ENCODE measurements at regions not wholly inside any gene's neighbourhood (a gene's known extent, or its start where the extent isn't known, plus 50 kb on each side); places are given as distances from the start of the nearest gene placed in this dataset.

- H3K4me3 ChIP-seq (ENCODE audit: low read length), result no peak overlapping the region
- no peak for DNase-seq (ENCODE audit: low read depth)
- TF ChIP-seq, protein P1, sequence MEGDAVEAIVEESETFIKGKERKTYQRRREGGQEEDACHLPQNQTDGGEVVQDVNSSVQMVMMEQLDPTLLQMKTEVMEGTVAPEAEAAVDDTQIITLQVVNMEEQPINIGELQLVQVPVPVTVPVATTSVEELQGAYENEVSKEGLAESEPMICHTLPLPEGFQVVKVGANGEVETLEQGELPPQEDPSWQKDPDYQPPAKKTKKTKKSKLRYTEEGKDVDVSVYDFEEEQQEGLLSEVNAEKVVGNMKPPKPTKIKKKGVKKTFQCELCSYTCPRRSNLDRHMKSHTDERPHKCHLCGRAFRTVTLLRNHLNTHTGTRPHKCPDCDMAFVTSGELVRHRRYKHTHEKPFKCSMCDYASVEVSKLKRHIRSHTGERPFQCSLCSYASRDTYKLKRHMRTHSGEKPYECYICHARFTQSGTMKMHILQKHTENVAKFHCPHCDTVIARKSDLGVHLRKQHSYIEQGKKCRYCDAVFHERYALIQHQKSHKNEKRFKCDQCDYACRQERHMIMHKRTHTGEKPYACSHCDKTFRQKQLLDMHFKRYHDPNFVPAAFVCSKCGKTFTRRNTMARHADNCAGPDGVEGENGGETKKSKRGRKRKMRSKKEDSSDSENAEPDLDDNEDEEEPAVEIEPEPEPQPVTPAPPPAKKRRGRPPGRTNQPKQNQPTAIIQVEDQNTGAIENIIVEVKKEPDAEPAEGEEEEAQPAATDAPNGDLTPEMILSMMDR (conservative IDR thresholded peaks at IDR 0.05; ENCODE audit: low read length), result no peak
Measured at GRCh38 chr22:44595841-44596341, 97.9 kb upstream of the RTL6 start.

DNA sequence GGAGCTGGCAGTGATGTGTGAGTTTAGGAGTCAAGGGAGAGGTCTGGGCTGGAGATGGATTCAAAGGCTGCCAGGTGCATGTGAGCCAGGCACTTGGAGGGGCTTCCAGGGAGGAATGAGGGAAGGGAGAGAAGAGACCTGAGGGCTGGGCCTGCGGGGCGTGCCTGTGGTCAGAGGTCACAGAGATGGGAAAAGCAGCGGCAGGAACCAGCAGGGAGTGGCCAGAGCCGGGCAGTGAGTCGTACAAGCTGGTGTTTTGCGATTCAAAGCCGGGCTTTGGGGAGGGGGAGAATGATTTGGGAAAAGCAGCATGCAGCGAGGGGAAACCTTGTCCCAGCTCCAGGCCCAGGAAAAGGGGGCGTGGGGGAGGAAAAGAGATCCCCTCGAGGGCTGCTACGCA lies 96.9 kb upstream of the RTL6 start:
- TF ChIP-seq, protein P1 (conservative IDR thresholded peaks at IDR 0.05; ENCODE audit: low read length), result no peak
- DNase-seq (ENCODE audit: low read depth), result no peak

GRCh38 chr22:44592824-44593148 lies 94.8 kb upstream of the RTL6 start:
- TF ChIP-seq, protein P1 (conservative IDR thresholded peaks at IDR 0.05; ENCODE audit: low read length), result no peak
- H3K4me3 ChIP-seq (ENCODE audit: low read length), result no peak overlapping the region
- DNase-seq (ENCODE audit: low read depth), result no peak

More for the DNA sequence above, 96.9 kb upstream of the RTL6 start:
- H3K4me3 ChIP-seq (ENCODE audit: low read length), result no peak overlapping the region

DNA sequence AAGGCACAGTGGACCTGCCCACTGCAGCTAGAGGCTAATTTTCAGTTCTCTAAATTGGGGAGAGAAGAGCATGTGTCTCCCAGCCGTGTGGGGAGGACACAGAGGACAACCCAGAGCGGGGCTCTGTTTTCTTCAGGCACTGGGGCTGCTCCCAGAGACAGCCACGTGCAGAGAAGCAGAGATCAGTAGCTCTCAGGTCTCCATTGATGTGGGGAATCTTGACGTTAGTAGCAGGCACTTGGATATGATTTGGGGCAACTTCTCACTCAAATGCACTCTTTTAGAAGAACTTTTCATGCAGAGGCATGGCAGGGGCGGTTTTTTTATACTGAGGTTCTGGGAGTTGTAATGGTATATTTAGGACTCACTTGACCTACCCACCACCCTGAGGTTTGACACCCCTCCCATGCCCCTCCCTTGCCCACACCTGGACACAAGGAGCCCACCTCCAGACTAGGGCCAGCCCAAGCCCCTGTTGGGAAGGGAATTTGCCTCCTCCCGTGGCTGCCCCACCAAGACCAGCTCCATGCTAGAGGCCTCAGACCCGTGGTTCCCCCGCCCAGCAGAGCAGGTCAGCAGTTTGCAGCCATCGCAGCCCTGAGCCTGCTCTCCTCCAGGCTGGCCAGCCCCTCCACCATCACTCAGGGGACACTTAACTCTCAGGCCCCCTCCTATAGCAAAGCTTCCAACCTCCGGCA lies 94.2 kb upstream of the RTL6 start:
- TF ChIP-seq, protein P1 (conservative IDR thresholded peaks at IDR 0.05; ENCODE audit: low read length), result no peak
- H3K4me3 ChIP-seq (ENCODE audit: low read length), result no peak overlapping the region
- no peak for DNase-seq (ENCODE audit: low read depth)

DNA sequence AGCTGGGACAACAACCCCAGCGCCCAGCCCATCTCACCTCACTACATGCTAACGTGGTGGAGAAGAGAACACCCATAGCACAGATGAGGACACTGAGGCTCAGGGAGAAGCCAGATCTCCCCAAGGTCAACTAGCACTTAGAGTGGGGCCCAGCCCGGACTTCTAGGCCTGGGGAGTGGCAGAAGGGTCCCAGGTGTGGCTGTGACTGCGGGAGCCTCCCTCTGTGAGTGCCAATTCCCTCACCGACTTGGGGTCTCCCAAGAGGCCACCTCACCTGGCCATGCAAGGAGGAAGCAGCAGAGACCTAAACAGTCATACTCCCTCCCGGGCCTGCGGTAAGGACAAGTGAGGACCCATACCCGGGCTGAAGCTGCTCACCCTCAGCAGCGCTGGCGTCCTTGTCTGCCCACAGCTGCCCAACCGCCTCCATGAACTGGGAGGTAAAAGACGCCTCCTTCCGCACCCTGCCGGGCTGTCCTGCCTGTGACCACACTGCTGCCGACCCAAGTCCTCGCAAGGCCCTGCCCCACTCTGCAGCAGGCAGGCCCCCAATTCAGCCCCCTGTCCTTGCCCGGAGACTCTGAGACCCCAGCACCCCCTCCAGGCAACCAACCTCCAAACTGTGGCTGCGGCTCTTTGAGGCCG lies 93.2 kb upstream of the RTL6 start:
- no peak overlapping the region for H3K4me3 ChIP-seq (ENCODE audit: low read length)
- no peak for DNase-seq (ENCODE audit: low read depth)
- TF ChIP-seq, protein P1 (conservative IDR thresholded peaks at IDR 0.05; ENCODE audit: low read length), result no peak

- TF ChIP-seq, protein P1 (conservative IDR thresholded peaks at IDR 0.05; ENCODE audit: low read length), result no peak
Measured at GRCh38 chr22:44590291-44590690, 92.3 kb upstream of the RTL6 start.

DNA sequence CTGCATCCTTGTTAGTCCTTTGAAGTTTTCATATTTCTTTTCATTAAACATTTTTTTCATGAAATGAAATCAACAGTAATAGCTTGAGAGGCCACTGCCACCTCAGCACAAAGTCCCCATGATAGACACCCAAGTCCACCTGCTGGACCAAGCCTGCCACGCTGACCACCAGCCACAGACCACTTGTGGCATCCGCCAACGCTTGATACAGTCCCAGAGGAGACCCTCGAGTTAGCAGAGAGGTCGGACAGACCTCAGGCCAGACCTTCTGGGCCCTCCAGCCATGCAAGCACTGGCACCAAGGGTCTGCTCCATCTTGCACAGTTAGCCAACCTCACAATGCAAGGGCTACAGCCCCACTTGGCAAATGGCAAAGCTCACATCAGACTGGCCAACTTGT lies 91.8 kb upstream of the RTL6 start:
- DNase-seq (ENCODE audit: low read depth), result no peak
- no peak overlapping the region for H3K4me3 ChIP-seq (ENCODE audit: low read length)
- TF ChIP-seq, protein P1 (conservative IDR thresholded peaks at IDR 0.05; ENCODE audit: low read length), result no peak

More at GRCh38 chr22:44590291-44590690, 92.3 kb upstream of the RTL6 start:
- H3K4me3 ChIP-seq (ENCODE audit: low read length), result no peak overlapping the region
- DNase-seq (ENCODE audit: low read depth), result no peak

All from AG10803 (cell line).